ENCODE measurements at regions not wholly inside any gene's neighbourhood (a gene's known extent, or its start where the extent isn't known, plus 50 kb on each side); places are given as distances from the start of the nearest gene placed in this dataset.

DNA sequence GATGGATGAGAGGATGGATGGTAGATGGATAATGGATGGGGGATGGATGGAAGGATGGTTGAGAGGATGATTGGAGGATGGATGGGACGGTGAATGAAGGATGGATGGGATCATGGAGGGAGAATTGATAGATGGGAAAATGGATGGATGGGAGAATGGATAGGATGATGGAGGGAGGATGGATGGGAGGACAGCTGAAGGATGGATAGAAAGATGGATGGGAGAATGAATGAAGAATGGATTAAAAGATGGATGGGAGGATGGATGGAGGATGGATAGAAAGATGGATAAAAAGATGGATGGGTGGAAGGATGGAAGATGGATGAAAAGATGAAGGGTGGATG lies 218.3 kb upstream of the IER5L start:
- TF ChIP-seq POLR2A (IDR thresholded peaks at IDR 0.05) (no peak), CTCF (IDR thresholded peaks at IDR 0.05) (no peak)
